ENCODE measurements at regions not wholly inside any gene's neighbourhood (a gene's known extent, or its start where the extent isn't known, plus 50 kb on each side); places are given as distances from the start of the nearest gene placed in this dataset.

GRCh38 chr13:103839460-103839859 is 773.2 kb upstream of the SLC10A2 start:
- ChIA-PET CTCF (no interaction called here), POLR2A (ENCODE audit: unreplicated experiment) (no interaction called here)
- H3K4me1 ChIP-seq (ENCODE audit: control insufficient read depth, insufficient read depth, low read length), result no peaks in the 10 kb centered on the region
- H3K27me3 ChIP-seq (ENCODE audit: control insufficient read depth, insufficient read depth, low read length), result no peaks in the 10 kb centered on the region
- no peak overlapping the region for H2BK5ac ChIP-seq (ENCODE audit: low read depth, low read length, poor library complexity, severe bottlenecking)
- H4K8ac ChIP-seq (ENCODE audit: low read depth in 2 of 2, low read length in 2 of 2), result no peak overlapping the region
- intact Hi-C loops (cut with micrococcal nuclease), result no loop called here
- TF ChIP-seq BHLHE40 (IDR thresholded peaks at IDR 0.05; ENCODE audit: low read depth, low read length), result no peak
- no peak for TF ChIP-seq RCOR1 (IDR thresholded peaks at IDR 0.05; ENCODE audit: insufficient replicate concordance, low read length)
- no peak for TF ChIP-seq CEBPB (IDR thresholded peaks at IDR 0.05; ENCODE audit: low read depth, low read length)
- no peak for TF ChIP-seq USF2 (IDR thresholded peaks at IDR 0.05; ENCODE audit: low read depth, low read length)
- TF ChIP-seq RFX5 (IDR thresholded peaks at IDR 0.05; ENCODE audit: low read depth, low read length), result no peak
- TF ChIP-seq RAD21 (IDR thresholded peaks at IDR 0.05; ENCODE audit: low read length), result no peak
- TF ChIP-seq ELK1 (IDR thresholded peaks at IDR 0.05; ENCODE audit: borderline replicate concordance, low read depth, low read length), result no peak
- TF ChIP-seq MXI1 (IDR thresholded peaks at IDR 0.05; ENCODE audit: borderline replicate concordance, low read depth, low read length), result no peak
- TF ChIP-seq FOS (IDR thresholded peaks at IDR 0.05; ENCODE audit: low read depth, low read length), result no peak
- no peak for TF ChIP-seq NFE2L2 (IDR thresholded peaks at IDR 0.05; ENCODE audit: low read depth, low read length)
- no peak for TF ChIP-seq SMC3 (IDR thresholded peaks at IDR 0.05; ENCODE audit: low read depth, low read length)
- TF ChIP-seq MAZ (IDR thresholded peaks at IDR 0.05; ENCODE audit: borderline replicate concordance, low read depth, low read length), result no peak
- TF ChIP-seq CTCF (conservative IDR thresholded peaks at IDR 0.05; ENCODE audit: low read depth, low read length), result no peak
- TF ChIP-seq POLR2A (IDR thresholded peaks at IDR 0.05; ENCODE audit: low read depth, low read length), result no peak
- TF ChIP-seq CHD1 (IDR thresholded peaks at IDR 0.05; ENCODE audit: low read depth, low read length), result no peak
- TF ChIP-seq MAFK (IDR thresholded peaks at IDR 0.05; ENCODE audit: low read depth, low read length), result no peak
- no peak overlapping the region for H2AFZ ChIP-seq (replicated peaks; ENCODE audit: low read length, poor library complexity)
- no peak overlapping the region for H3K4ac ChIP-seq (ENCODE audit: low read depth, low read length)
- H2BK20ac ChIP-seq (ENCODE audit: low read depth, low read length), result no peak overlapping the region
- H3K4me2 ChIP-seq (ENCODE audit: low read depth, low read length), result no peak overlapping the region
- in situ Hi-C loops (cut with MboI; ENCODE audit: low sequenced_read_pairs), result no loop called here
- no peak overlapping the region for H3K27ac ChIP-seq (ENCODE audit: insufficient read depth, low read length)
- no peaks in the 10 kb centered on the region for H3K36me3 ChIP-seq (ENCODE audit: control insufficient read depth, insufficient read depth, low read length)
- no peak overlapping the region for H2BK120ac ChIP-seq (ENCODE audit: low read depth, low read length)
- no peak for ATAC-seq (ENCODE audit: low read depth)
- no peak overlapping the region for H3K9ac ChIP-seq (ENCODE audit: low read depth, low read length)
- H4K5ac ChIP-seq (ENCODE audit: low read depth, low read length), result no peak overlapping the region
- dilution Hi-C loops (cut with HindIII; ENCODE audit: low sequenced_read_pairs, unreplicated experiment), result no loop called here
- no peak overlapping the region for H3K14ac ChIP-seq (replicated peaks; ENCODE audit: low read depth, low read length)
- no peaks in the 10 kb centered on the region for H4K20me1 ChIP-seq (ENCODE audit: insufficient read depth, low read length)
- no CpG with 5 or more reads among the region's 3 CpGs for WGBS, 2 experiments (ENCODE audit: extremely low coverage in 2 of 2, insufficient read length in 1 of 2)
- H3K9me3 ChIP-seq (ENCODE audit: control insufficient read depth, insufficient read depth, low read length), result no peaks in the 10 kb centered on the region; the same call in 1 of the 2 replicates
- H3K79me1 ChIP-seq (ENCODE audit: low read depth in 1 of 2, low read length in 2 of 2), result no peaks in the 10 kb centered on the region
- no peaks in the 10 kb centered on the region for H3K9me1 ChIP-seq (ENCODE audit: insufficient read depth, low read length)
- H4K91ac ChIP-seq (ENCODE audit: insufficient read depth, low read depth, low read length), result no peak overlapping the region
- H3K18ac ChIP-seq (ENCODE audit: low read depth, low read length), result no peak overlapping the region
- no peak overlapping the region for H3K4me3 ChIP-seq (ENCODE audit: insufficient read depth, low read depth, low read length)
- no peak for DNase-seq
- no peak overlapping the region for H2AK9ac ChIP-seq (replicated peaks; ENCODE audit: low read depth, low read length, poor library complexity)
- BruUV-seq (replicated peaks), result no TSS peak
- H2BK15ac ChIP-seq (ENCODE audit: low read depth, low read length), result no peak overlapping the region
- no peak overlapping the region for H2AK5ac ChIP-seq (ENCODE audit: low read depth, low read length)
- H3K56ac ChIP-seq (ENCODE audit: extremely low read depth, insufficient read depth, low read length), result no peak overlapping the region
- H3K23ac ChIP-seq (ENCODE audit: low read depth, low read length), result no peak overlapping the region

Data from IMR-90 (cell line).